Endodermal cell (in vitro differentiated cells): ENCODE measurements at regions not wholly inside any gene's neighbourhood (a gene's known extent, or its start where the extent isn't known, plus 50 kb on each side); places are given as distances from the start of the nearest gene placed in this dataset.
A peak's percentile ranks its signal among the peaks of the same experiment; 100 is the strongest.

Experiments used
- DNase-seq: peaks from one replicate; pipeline ENCODE4 v3.0.0-alpha.2; 2017
- H3K27ac ChIP-seq: 2 replicates; pipeline ENCODE4 v1.5.1; 2013; ENCODE audit warnings: mild to moderate bottlenecking, low read depth, low read length, moderate library complexity
- H3K27me3 ChIP-seq: 2 replicates; pipeline ENCODE4 v1.6.1; 2013; ENCODE audit warnings: mild to moderate bottlenecking, low read length, moderate library complexity; ENCODE audit not compliant: insufficient read depth, control insufficient read depth, poor library complexity, severe bottlenecking
- H3K36me3 ChIP-seq: 2 replicates; pipeline ENCODE4 v1.7.0; 2013; ENCODE audit warnings: mild to moderate bottlenecking, low read length, moderate library complexity; ENCODE audit not compliant: control insufficient read depth, insufficient read depth
- H3K4me1 ChIP-seq: one replicate; pipeline ENCODE4 v1.7.0; 2013; ENCODE audit warnings: low read length; ENCODE audit not compliant: control insufficient read depth, insufficient read depth
- H3K4me3 ChIP-seq: 2 replicates; pipeline ENCODE4 v1.5.1; 2013; ENCODE audit warnings: mild to moderate bottlenecking, low read length, moderate library complexity
- H3K9ac ChIP-seq: 2 replicates; pipeline ENCODE4 v1.6.1; 2013; ENCODE audit warnings: mild to moderate bottlenecking, low read length, moderate library complexity; ENCODE audit not compliant: poor library complexity, severe bottlenecking; ENCODE audit errors: extremely low read depth
- H3K9me3 ChIP-seq: 2 replicates; pipeline ENCODE4 v1.6.1; 2013; ENCODE audit warnings: mild to moderate bottlenecking, low read length, moderate library complexity; ENCODE audit not compliant: control insufficient read depth
- H3K27ac Mint-ChIP-seq: 2 replicates; pipeline ENCODE4 v1.8.0; 2020; ENCODE audit warnings: mixed read lengths
- H3K27me3 Mint-ChIP-seq: 2 replicates; pipeline ENCODE4 v1.8.0; 2021; ENCODE audit warnings: mild to moderate bottlenecking, mixed read lengths; ENCODE audit not compliant: insufficient read depth
- H3K36me3 Mint-ChIP-seq: 2 replicates; pipeline ENCODE4 v1.8.0; 2020; ENCODE audit warnings: low read depth, mixed read lengths
- H3K4me1 Mint-ChIP-seq: 2 replicates; pipeline ENCODE4 v1.8.0; 2020; ENCODE audit warnings: mixed read lengths
- H3K4me3 Mint-ChIP-seq: 2 replicates; pipeline ENCODE4 v1.8.0; 2020; ENCODE audit warnings: mild to moderate bottlenecking, moderate library complexity, mixed read lengths
- H3K9me3 Mint-ChIP-seq: 2 replicates; pipeline ENCODE4 v1.8.0; 2020; ENCODE audit warnings: mild to moderate bottlenecking, mixed read lengths
- WGBS, 2 experiments: methylation state at CpG; one replicate each; pipeline versions ENCODE4 v1.1.5 to v1.1.7; 2013; ENCODE audit warnings: missing lambda C conversion rate in 2 of 2, mixed read lengths in 1 of 2; ENCODE audit not compliant: insufficient coverage in 1 of 2, insufficient read length in 1 of 2; 5-methylcytosine and 5-hydroxymethylcytosine counted together
- TF ChIP-seq, protein P1 (sequence below): fragments of 200-600 bp; sonication (generic); conservative IDR thresholded peaks from 2 replicates; pipeline ENCODE4 v1.5.0; 2021; ENCODE audit warnings: antibody characterized with exemption, mild to moderate bottlenecking

DNA sequence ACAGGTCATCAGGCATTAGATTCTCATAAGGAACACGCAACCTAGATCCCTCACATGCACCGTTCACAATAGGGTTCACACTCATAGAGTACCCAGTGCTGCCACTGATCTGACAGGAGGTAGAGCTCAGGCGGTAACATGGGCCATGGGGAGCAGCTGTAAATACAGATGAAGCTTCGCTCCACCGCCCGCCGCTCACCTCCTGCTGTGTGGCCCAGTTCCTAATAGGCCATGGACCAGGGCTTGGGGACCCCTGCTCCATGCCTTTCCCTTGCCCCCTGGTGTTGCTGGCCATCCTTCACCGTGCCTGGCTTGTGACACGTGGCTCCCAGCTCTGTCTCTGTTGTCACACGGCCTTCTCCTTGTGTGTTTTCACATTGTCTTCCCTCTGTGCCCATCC lies 171.1 kb upstream of the JARID2 start:
- Mint-ChIP-seq H3K4me3 (no peak overlapping the region), H3K27ac (no peak overlapping the region)
- TF ChIP-seq, protein P1, sequence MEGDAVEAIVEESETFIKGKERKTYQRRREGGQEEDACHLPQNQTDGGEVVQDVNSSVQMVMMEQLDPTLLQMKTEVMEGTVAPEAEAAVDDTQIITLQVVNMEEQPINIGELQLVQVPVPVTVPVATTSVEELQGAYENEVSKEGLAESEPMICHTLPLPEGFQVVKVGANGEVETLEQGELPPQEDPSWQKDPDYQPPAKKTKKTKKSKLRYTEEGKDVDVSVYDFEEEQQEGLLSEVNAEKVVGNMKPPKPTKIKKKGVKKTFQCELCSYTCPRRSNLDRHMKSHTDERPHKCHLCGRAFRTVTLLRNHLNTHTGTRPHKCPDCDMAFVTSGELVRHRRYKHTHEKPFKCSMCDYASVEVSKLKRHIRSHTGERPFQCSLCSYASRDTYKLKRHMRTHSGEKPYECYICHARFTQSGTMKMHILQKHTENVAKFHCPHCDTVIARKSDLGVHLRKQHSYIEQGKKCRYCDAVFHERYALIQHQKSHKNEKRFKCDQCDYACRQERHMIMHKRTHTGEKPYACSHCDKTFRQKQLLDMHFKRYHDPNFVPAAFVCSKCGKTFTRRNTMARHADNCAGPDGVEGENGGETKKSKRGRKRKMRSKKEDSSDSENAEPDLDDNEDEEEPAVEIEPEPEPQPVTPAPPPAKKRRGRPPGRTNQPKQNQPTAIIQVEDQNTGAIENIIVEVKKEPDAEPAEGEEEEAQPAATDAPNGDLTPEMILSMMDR, result no peak

DNA sequence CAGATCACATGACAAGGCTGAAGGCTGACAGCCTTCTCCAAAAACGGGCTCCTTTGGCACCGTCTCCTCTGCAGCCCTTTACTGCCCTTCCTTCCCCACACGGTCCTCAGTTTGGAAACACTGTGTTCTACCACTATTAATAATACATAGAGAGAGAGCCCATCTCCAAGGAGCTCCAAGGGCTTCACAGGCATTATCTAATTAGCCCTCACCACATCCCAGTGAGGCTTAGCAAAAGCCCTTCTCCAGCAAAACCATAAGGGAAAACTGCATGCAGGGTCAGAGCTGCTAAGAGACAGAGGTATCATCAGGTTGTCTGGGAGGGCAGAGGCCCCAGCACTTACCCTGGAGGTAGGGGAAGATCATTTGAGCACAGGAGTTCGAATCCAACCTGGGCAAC lies 169.3 kb upstream of the JARID2 start:
- peaks cover 51% of the 10 kb centered on the region for H3K4me1 Mint-ChIP-seq
- Histone ChIP-seq H3K4me3 (no peak overlapping the region), H3K27me3 (no peaks in the 10 kb centered on the region), H3K4me1 (peaks cover 18% of the 10 kb centered on the region), H3K36me3 (no peaks in the 10 kb centered on the region), H3K27ac (no peak overlapping the region), H3K9ac (no peak overlapping the region), H3K9me3 (no peaks in the 10 kb centered on the region)
- no peaks in the 10 kb centered on the region for H3K9me3 Mint-ChIP-seq
- no peak overlapping the region for H3K4me3 Mint-ChIP-seq
- TF ChIP-seq, protein P1, result no peak
- no peak for DNase-seq
- no peaks in the 10 kb centered on the region for H3K27me3 Mint-ChIP-seq
- H3K36me3 Mint-ChIP-seq, result no peaks in the 10 kb centered on the region
- 88% methylated on average over 4 of the region's 4 CpGs; no CpG with 5 or more reads in 1 of the 2 experiments for WGBS, 2 experiments
- H3K27ac Mint-ChIP-seq, result no peak overlapping the region

More for the DNA sequence above, 171.1 kb upstream of the JARID2 start:
- Histone ChIP-seq H3K9ac (no peak overlapping the region), H3K27me3 (no peaks in the 10 kb centered on the region), H3K4me1 (peaks cover 15% of the 10 kb centered on the region), H3K4me3 (no peak overlapping the region), H3K27ac (no peak overlapping the region), H3K9me3 (no peaks in the 10 kb centered on the region), H3K36me3 (no peaks in the 10 kb centered on the region)
- Mint-ChIP-seq H3K4me1 (peaks cover 44% of the 10 kb centered on the region), H3K9me3 (no peaks in the 10 kb centered on the region), H3K27me3 (no peaks in the 10 kb centered on the region), H3K36me3 (no peaks in the 10 kb centered on the region)
- WGBS, 2 experiments, result 95 to 96% methylated on average over 10 of the region's 10 CpGs
- DNase-seq, result no peak

DNA sequence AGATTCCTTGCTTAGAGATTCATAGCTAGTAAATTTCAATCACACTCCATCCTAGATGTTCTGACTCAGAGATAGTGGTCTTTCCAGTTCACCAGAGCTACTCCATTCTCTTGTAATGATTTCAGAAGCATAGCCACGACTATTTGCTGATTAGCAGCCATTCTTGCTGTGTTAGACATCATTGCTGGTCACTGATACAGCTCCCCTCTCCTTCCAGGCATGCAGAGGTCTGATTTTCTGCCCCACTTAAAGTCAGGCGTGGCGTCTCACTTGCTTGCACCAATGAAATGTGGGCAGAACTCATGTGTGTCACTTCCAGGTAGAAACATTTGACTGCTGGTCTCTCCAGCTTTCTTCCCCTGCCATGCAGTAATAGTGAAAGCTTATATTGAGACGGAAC lies 168.9 kb upstream of the JARID2 start:
- Histone ChIP-seq H3K36me3 (no peaks in the 10 kb centered on the region), H3K27ac (no peak overlapping the region), H3K9me3 (no peaks in the 10 kb centered on the region), H3K27me3 (no peaks in the 10 kb centered on the region), H3K4me3 (no peak overlapping the region), H3K9ac (no peak overlapping the region), H3K4me1 (peaks cover 18% of the 10 kb centered on the region)
- Mint-ChIP-seq H3K4me1 (peaks cover 48% of the 10 kb centered on the region), H3K9me3 (no peaks in the 10 kb centered on the region), H3K36me3 (no peaks in the 10 kb centered on the region), H3K4me3 (no peak overlapping the region), H3K27ac (peak overlapping the region; percentile 71), H3K27me3 (no peaks in the 10 kb centered on the region)
- WGBS, 2 experiments, result 93 to 95% methylated on average over 3 to 4 of the region's 4 CpGs
- TF ChIP-seq, protein P1, result no peak
- no peak for DNase-seq
